Stimulated activated CD8-positive, alpha-beta memory T cell treated with anti-CD3 and anti-CD28 coated beads, Interleukin-12 subunit alpha, Interleukin-12 subunit beta, amount 100 ng/mL, for 4 hours (primary cell): ENCODE measurements at regions not wholly inside any gene's neighbourhood (a gene's known extent, or its start where the extent isn't known, plus 50 kb on each side); places are given as distances from the start of the nearest gene placed in this dataset.
"Not testable (repeated sequence)": the region's sequence is repeated elsewhere in the genome, so short reads cannot be mapped to it uniquely, and the experiment has no call there.

Experiments used
- DNase-seq: peaks from one replicate; pipeline ENCODE4 v3.0.0-alpha.2; 2020; ENCODE audit warnings: low read depth

- DNase-seq = no peak
These were observed 556.4 kb upstream of the CCDC54 start for GRCh38 chr3:106820726-106821362.

GRCh38 chr3:106821801-106822200, 555.4 kb upstream of the CCDC54 start:
- no peak for DNase-seq

GRCh38 chr3:106822204-106822603, 555.0 kb upstream of the CCDC54 start:
- no peak for DNase-seq

GRCh38 chr3:106823701-106824100, 553.5 kb upstream of the CCDC54 start:
- DNase-seq = no peak

- DNase-seq = no peak
These were observed 552.4 kb upstream of the CCDC54 start for GRCh38 chr3:106824856-106825255.

- DNase-seq = no peak
These were observed 551.2 kb upstream of the CCDC54 start for GRCh38 chr3:106825962-106826605.

- DNase-seq = no peak
These were observed 550.4 kb upstream of the CCDC54 start for GRCh38 chr3:106826791-106827311.

GRCh38 chr3:106827515-106828213, 549.6 kb upstream of the CCDC54 start:
- no peak for DNase-seq

GRCh38 chr3:106829206-106829605, 548.0 kb upstream of the CCDC54 start:
- no peak for DNase-seq

- DNase-seq = no peak
These were observed 546.9 kb upstream of the CCDC54 start for GRCh38 chr3:106830334-106830733.

- no peak for DNase-seq
These were observed 540.3 kb upstream of the CCDC54 start for GRCh38 chr3:106836906-106837305.

GRCh38 chr3:106837616-106838015, 539.6 kb upstream of the CCDC54 start:
- no peak for DNase-seq

- no peak for DNase-seq
These were observed 537.5 kb upstream of the CCDC54 start for GRCh38 chr3:106839576-106840280.

GRCh38 chr3:106840319-106840718, 536.9 kb upstream of the CCDC54 start:
- DNase-seq = no peak

GRCh38 chr3:106842151-106842550, 535.1 kb upstream of the CCDC54 start:
- no peak for DNase-seq

- no peak for DNase-seq
These were observed 532.6 kb upstream of the CCDC54 start for GRCh38 chr3:106844638-106845037.

GRCh38 chr3:106848099-106848498, 529.1 kb upstream of the CCDC54 start:
- DNase-seq = no peak

GRCh38 chr3:106850437-106850836, 526.8 kb upstream of the CCDC54 start:
- DNase-seq = no peak

GRCh38 chr3:106858321-106858720, 518.9 kb upstream of the CCDC54 start:
- DNase-seq = not testable (repeated sequence)

- no peak for DNase-seq
These were observed 517.1 kb upstream of the CCDC54 start for GRCh38 chr3:106860182-106860581.

GRCh38 chr3:106862067-106862466, 515.2 kb upstream of the CCDC54 start:
- no peak for DNase-seq

GRCh38 chr3:106877627-106878026, 499.6 kb upstream of the CCDC54 start:
- DNase-seq = no peak
